ENCODE measurements at regions not wholly inside any gene's neighbourhood (a gene's known extent, or its start where the extent isn't known, plus 50 kb on each side); places are given as distances from the start of the nearest gene placed in this dataset.

GRCh38 chr2:36079793-36080192, 275.8 kb upstream of the CRIM1 start:
- TF ChIP-seq EZH2 (IDR thresholded peaks at IDR 0.05; ENCODE audit: borderline replicate concordance, insufficient read depth, low read length, poor library complexity, severe bottlenecking) (no peak), EP300 (conservative IDR thresholded peaks at IDR 0.05; ENCODE audit: poor library complexity, severe bottlenecking) (no peak), POLR2AphosphoS5 (IDR thresholded peaks at IDR 0.05) (no peak), SMC3 (conservative IDR thresholded peaks at IDR 0.05; ENCODE audit: poor library complexity) (no peak), MXI1 (conservative IDR thresholded peaks at IDR 0.05; ENCODE audit: poor library complexity, severe bottlenecking) (no peak), REST (IDR thresholded peaks at IDR 0.05; ENCODE audit: borderline replicate concordance) (no peak), TAF1 (IDR thresholded peaks at IDR 0.05; ENCODE audit: low read depth) (no peak), CTCF (IDR thresholded peaks at IDR 0.05; ENCODE audit: poor library complexity, severe bottlenecking) (no peak), RAD21 (conservative IDR thresholded peaks at IDR 0.05) (no peak)
- H3F3A ChIP-seq (ENCODE audit: insufficient read depth, low read length, poor library complexity, severe bottlenecking) = no peaks in the 10 kb centered on the region
- H3K4me2 ChIP-seq (ENCODE audit: low read length) = no peak overlapping the region
- no peak overlapping the region for H3K4me3 ChIP-seq (ENCODE audit: low read length)
- no peaks in the 10 kb centered on the region for H4K20me1 ChIP-seq (ENCODE audit: insufficient read depth)
- H2AFZ ChIP-seq (ENCODE audit: low read depth, low read length) = no peak overlapping the region
- no peaks in the 10 kb centered on the region for H3K9me2 ChIP-seq (ENCODE audit: insufficient read depth, low read length)
- no peaks in the 10 kb centered on the region for H3K9me3 ChIP-seq (ENCODE audit: low read length)
- no peak overlapping the region for H3K9ac ChIP-seq (ENCODE audit: low read length)
- no peaks in the 10 kb centered on the region for H3K36me3 ChIP-seq (ENCODE audit: insufficient read depth, low read length)
- H3K79me2 ChIP-seq (replicated peaks; ENCODE audit: insufficient read depth, low read length) = no peaks in the 10 kb centered on the region
- no peaks in the 10 kb centered on the region for H3K27me3 ChIP-seq (ENCODE audit: insufficient read depth, low read depth, low read length)
- no peak overlapping the region for H3K27ac ChIP-seq (ENCODE audit: low read length)

- no peaks in the 10 kb centered on the region for H3K27me3 ChIP-seq (ENCODE audit: insufficient read depth, low read depth, low read length)
- no peak overlapping the region for H3K27ac ChIP-seq (ENCODE audit: low read length)
- TF ChIP-seq CTCF (IDR thresholded peaks at IDR 0.05; ENCODE audit: poor library complexity, severe bottlenecking) (no peak), EZH2 (IDR thresholded peaks at IDR 0.05; ENCODE audit: borderline replicate concordance, insufficient read depth, low read length, poor library complexity, severe bottlenecking) (no peak), REST (IDR thresholded peaks at IDR 0.05; ENCODE audit: borderline replicate concordance) (no peak), RAD21 (conservative IDR thresholded peaks at IDR 0.05) (no peak), EP300 (conservative IDR thresholded peaks at IDR 0.05; ENCODE audit: poor library complexity, severe bottlenecking) (no peak), MXI1 (conservative IDR thresholded peaks at IDR 0.05; ENCODE audit: poor library complexity, severe bottlenecking) (no peak), SMC3 (conservative IDR thresholded peaks at IDR 0.05; ENCODE audit: poor library complexity) (no peak), TAF1 (IDR thresholded peaks at IDR 0.05; ENCODE audit: low read depth) (no peak), POLR2AphosphoS5 (IDR thresholded peaks at IDR 0.05) (no peak)
- H3K79me2 ChIP-seq (replicated peaks; ENCODE audit: insufficient read depth, low read length) = no peaks in the 10 kb centered on the region
- no peaks in the 10 kb centered on the region for H3K9me2 ChIP-seq (ENCODE audit: insufficient read depth, low read length)
- no peak overlapping the region for H3K4me3 ChIP-seq (ENCODE audit: low read length)
- H3K36me3 ChIP-seq (ENCODE audit: insufficient read depth, low read length) = no peaks in the 10 kb centered on the region
- H3F3A ChIP-seq (ENCODE audit: insufficient read depth, low read length, poor library complexity, severe bottlenecking) = no peaks in the 10 kb centered on the region
- H3K4me2 ChIP-seq (ENCODE audit: low read length) = no peak overlapping the region
- H3K9me3 ChIP-seq (ENCODE audit: low read length) = no peaks in the 10 kb centered on the region
- H4K20me1 ChIP-seq (ENCODE audit: insufficient read depth) = no peaks in the 10 kb centered on the region
- H2AFZ ChIP-seq (ENCODE audit: low read depth, low read length) = no peak overlapping the region
- H3K9ac ChIP-seq (ENCODE audit: low read length) = no peak overlapping the region
Measured at GRCh38 chr2:36074008-36074407, 281.6 kb upstream of the CRIM1 start.
